OCI-LY1 (cell line): ENCODE measurements at regions not wholly inside any gene's neighbourhood (a gene's known extent, or its start where the extent isn't known, plus 50 kb on each side); places are given as distances from the start of the nearest gene placed in this dataset.

Source experiments
- EZH2 ChIP-seq: fragments of 200-600 bp; sonication (generic), shearing (Covaris generic); IDR thresholded peaks from 2 replicates; pipeline ENCODE4 v1.8.0; 2017; ENCODE audit warnings: borderline replicate concordance, mixed run types, mild to moderate bottlenecking, antibody characterized with exemption, low read length, moderate library complexity, mixed read lengths
- TF ChIP-seq, protein P1 (sequence below): fragments of 200-600 bp; sonication (generic), shearing (Covaris generic); IDR thresholded peaks from 2 replicates; pipeline ENCODE4 v1.5.1; 2017; ENCODE audit warnings: mild to moderate bottlenecking, antibody characterized with exemption, low read length, moderate library complexity, mixed read lengths

DNA sequence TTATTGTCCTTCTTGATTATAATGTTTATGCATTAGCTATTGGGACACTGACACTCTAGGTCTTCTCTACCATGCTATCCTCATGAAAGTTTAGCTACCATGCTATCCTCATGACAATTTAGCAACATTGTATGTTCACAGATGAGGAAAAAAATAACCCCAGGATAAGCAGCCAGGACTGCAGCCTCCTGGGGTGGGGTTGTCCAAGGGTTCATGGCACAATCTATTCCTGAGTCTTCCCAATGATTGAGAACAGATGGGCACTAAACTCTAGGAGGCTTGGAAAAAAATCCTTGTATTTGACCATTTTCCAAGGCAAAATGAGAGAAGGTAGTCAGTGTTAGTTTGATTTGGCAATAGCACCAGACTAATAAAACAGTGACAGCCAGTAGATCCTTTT, 619.8 kb upstream of the LCORL start:
- TF ChIP-seq, protein P1, sequence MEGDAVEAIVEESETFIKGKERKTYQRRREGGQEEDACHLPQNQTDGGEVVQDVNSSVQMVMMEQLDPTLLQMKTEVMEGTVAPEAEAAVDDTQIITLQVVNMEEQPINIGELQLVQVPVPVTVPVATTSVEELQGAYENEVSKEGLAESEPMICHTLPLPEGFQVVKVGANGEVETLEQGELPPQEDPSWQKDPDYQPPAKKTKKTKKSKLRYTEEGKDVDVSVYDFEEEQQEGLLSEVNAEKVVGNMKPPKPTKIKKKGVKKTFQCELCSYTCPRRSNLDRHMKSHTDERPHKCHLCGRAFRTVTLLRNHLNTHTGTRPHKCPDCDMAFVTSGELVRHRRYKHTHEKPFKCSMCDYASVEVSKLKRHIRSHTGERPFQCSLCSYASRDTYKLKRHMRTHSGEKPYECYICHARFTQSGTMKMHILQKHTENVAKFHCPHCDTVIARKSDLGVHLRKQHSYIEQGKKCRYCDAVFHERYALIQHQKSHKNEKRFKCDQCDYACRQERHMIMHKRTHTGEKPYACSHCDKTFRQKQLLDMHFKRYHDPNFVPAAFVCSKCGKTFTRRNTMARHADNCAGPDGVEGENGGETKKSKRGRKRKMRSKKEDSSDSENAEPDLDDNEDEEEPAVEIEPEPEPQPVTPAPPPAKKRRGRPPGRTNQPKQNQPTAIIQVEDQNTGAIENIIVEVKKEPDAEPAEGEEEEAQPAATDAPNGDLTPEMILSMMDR = no peak
- TF ChIP-seq EZH2 = no peak
